ENCODE measurements at regions not wholly inside any gene's neighbourhood (a gene's known extent, or its start where the extent isn't known, plus 50 kb on each side); places are given as distances from the start of the nearest gene placed in this dataset.

GRCh38 chr2:238668426-238668825 lies 179.5 kb upstream of the TWIST2 start:
- no peak for DNase-seq
- intact Hi-C loops (cut with DNase I): no loop called here

- DNase-seq: no peak
- intact Hi-C loops (cut with DNase I): no loop called here
Measured at GRCh38 chr2:238669046-238669445, 178.8 kb upstream of the TWIST2 start.

GRCh38 chr2:238669581-238670080 lies 178.3 kb upstream of the TWIST2 start:
- DNase-seq: no peak
- intact Hi-C loops (cut with DNase I): no loop called here

GRCh38 chr2:238670111-238670585 lies 177.7 kb upstream of the TWIST2 start:
- intact Hi-C loops (cut with DNase I): no loop called here
- no peak for DNase-seq

GRCh38 chr2:238682536-238682935 lies 165.3 kb upstream of the TWIST2 start:
- DNase-seq: no peak
- intact Hi-C loops (cut with DNase I): no loop called here

- no peak for DNase-seq
- intact Hi-C loops (cut with DNase I): no loop called here
Measured at GRCh38 chr2:238684362-238685326, 163.2 kb upstream of the TWIST2 start.

- DNase-seq: no peak
- intact Hi-C loops (cut with DNase I): no loop called here
Measured at GRCh38 chr2:238685327-238685709, 162.6 kb upstream of the TWIST2 start.

- no peak for DNase-seq
- intact Hi-C loops (cut with DNase I): no loop called here
Measured at GRCh38 chr2:238685713-238686112, 162.2 kb upstream of the TWIST2 start.

GRCh38 chr2:238686223-238686622 lies 161.7 kb upstream of the TWIST2 start:
- DNase-seq: no peak
- intact Hi-C loops (cut with DNase I): no loop called here

- no peak for DNase-seq
- intact Hi-C loops (cut with DNase I): no loop called here
Measured at GRCh38 chr2:238688193-238689153, 159.4 kb upstream of the TWIST2 start.

GRCh38 chr2:238689331-238689730 lies 158.6 kb upstream of the TWIST2 start:
- no peak for DNase-seq
- intact Hi-C loops (cut with DNase I): no loop called here

GRCh38 chr2:238689871-238690389 lies 158.0 kb upstream of the TWIST2 start:
- DNase-seq: no peak
- intact Hi-C loops (cut with DNase I): no loop called here

GRCh38 chr2:238690511-238690910 lies 157.4 kb upstream of the TWIST2 start:
- DNase-seq: no peak
- intact Hi-C loops (cut with DNase I): no loop called here

GRCh38 chr2:238691596-238692491 lies 156.0 kb upstream of the TWIST2 start:
- intact Hi-C loops (cut with DNase I): no loop called here
- no peak for DNase-seq

GRCh38 chr2:238692562-238692961 lies 155.3 kb upstream of the TWIST2 start:
- intact Hi-C loops (cut with DNase I): no loop called here
- DNase-seq: no peak

GRCh38 chr2:238693337-238694093 lies 154.4 kb upstream of the TWIST2 start:
- no peak for DNase-seq

GRCh38 chr2:238694136-238694755 lies 153.6 kb upstream of the TWIST2 start:
- DNase-seq: no peak
- intact Hi-C loops (cut with DNase I): no loop called here

More at GRCh38 chr2:238693337-238694093, 154.4 kb upstream of the TWIST2 start:
- intact Hi-C loops (cut with DNase I): no loop called here

- no peak for DNase-seq
- intact Hi-C loops (cut with DNase I): no loop called here
Measured at GRCh38 chr2:238694922-238695321, 153.0 kb upstream of the TWIST2 start.

Data from posterior cingulate gyrus (tissue), 11 donors.